GM23338 (cell line): ENCODE measurements at regions not wholly inside any gene's neighbourhood (a gene's known extent, or its start where the extent isn't known, plus 50 kb on each side); places are given as distances from the start of the nearest gene placed in this dataset.

ENCODE experiments used
- ATAC-seq: fragments of 200-7000 bp; cut with Tn5 transposase; 3 replicates; pipeline ENCODE4 v1.9.1; 2020
- DNase-seq: peaks from one replicate; pipeline ENCODE4 v3.0.0-alpha.2; 2015; ENCODE audit warnings: low spot score
- H2AFZ ChIP-seq: fragments of 200-600 bp; sonication (generic); 2 replicates; pipeline ENCODE4 v1.8.0; 2016; ENCODE audit warnings: antibody characterized with exemption, mild to moderate bottlenecking, moderate library complexity
- H3F3A ChIP-seq: fragments of 200-600 bp; sonication (generic); replicated peaks from 2 replicates; pipeline ENCODE4 v1.8.0; 2017; ENCODE audit warnings: antibody characterized with exemption, mixed run types, low read depth
- H3K27ac ChIP-seq: fragments of 200-600 bp; sonication (generic); 2 replicates; pipeline ENCODE4 v1.6.1; 2016; ENCODE audit warnings: low read depth
- H3K27me3 ChIP-seq: fragments of 200-600 bp; sonication (generic); 2 replicates; pipeline ENCODE4 v1.8.0; 2016; ENCODE audit warnings: mild to moderate bottlenecking, mixed run types, moderate library complexity; ENCODE audit not compliant: insufficient read depth
- H3K36me3 ChIP-seq: fragments of 200-600 bp; sonication (generic); 2 replicates; pipeline ENCODE4 v1.8.0; 2016; ENCODE audit warnings: mild to moderate bottlenecking; ENCODE audit not compliant: insufficient read depth
- H3K4me1 ChIP-seq: fragments of 200-600 bp; sonication (generic); 2 replicates; pipeline ENCODE4 v1.8.0; 2016; ENCODE audit warnings: mild to moderate bottlenecking, moderate library complexity; ENCODE audit not compliant: insufficient read depth
- H3K4me2 ChIP-seq: fragments of 200-600 bp; sonication (generic); 2 replicates; pipeline ENCODE4 v1.7.1; 2017; ENCODE audit warnings: mixed run types
- H3K4me3 ChIP-seq: fragments of 200-600 bp; sonication (generic); 2 replicates; pipeline ENCODE4 v1.6.1; 2016; ENCODE audit warnings: mixed run types
- H3K79me2 ChIP-seq: fragments of 200-600 bp; sonication (generic); replicated peaks from 2 replicates; pipeline ENCODE4 v1.8.0; 2017; ENCODE audit warnings: mild to moderate bottlenecking; ENCODE audit not compliant: insufficient read depth
- H3K9me2 ChIP-seq: fragments of 200-600 bp; sonication (generic); 2 replicates; pipeline ENCODE4 v1.8.0; 2017; ENCODE audit not compliant: insufficient read depth
- H4K20me1 ChIP-seq: fragments of 200-600 bp; sonication (generic); replicated peaks from 2 replicates; pipeline ENCODE4 v1.8.0; 2017; ENCODE audit warnings: mild to moderate bottlenecking; ENCODE audit not compliant: insufficient read depth
- H3K27ac Mint-ChIP-seq: 2 replicates; pipeline ENCODE4 v1.8.0; 2020; ENCODE audit warnings: inconsistent platforms, mild to moderate bottlenecking, moderate library complexity, mixed read lengths
- H3K27me3 Mint-ChIP-seq: 3 replicates; pipeline ENCODE4 v1.8.0; 2022; ENCODE audit warnings: low read depth, mild to moderate bottlenecking, moderate library complexity, mixed read lengths, inconsistent platforms; ENCODE audit not compliant: insufficient read depth, poor library complexity
- H3K36me3 Mint-ChIP-seq: 3 replicates; pipeline ENCODE4 v1.8.0; 2021; ENCODE audit warnings: low read depth, mild to moderate bottlenecking, inconsistent platforms, moderate library complexity, mixed read lengths
- H3K4me1 Mint-ChIP-seq: 3 replicates; pipeline ENCODE4 v1.8.0; 2020; ENCODE audit warnings: mild to moderate bottlenecking, inconsistent platforms, mixed read lengths
- H3K4me3 Mint-ChIP-seq: 3 replicates; pipeline ENCODE4 v1.8.0; 2021; ENCODE audit warnings: moderate library complexity, mild to moderate bottlenecking, inconsistent platforms, mixed read lengths
- H3K9me3 Mint-ChIP-seq: 3 replicates; pipeline ENCODE4 v1.8.0; 2020; ENCODE audit warnings: moderate library complexity, mild to moderate bottlenecking, inconsistent platforms, mixed read lengths
- CREB1 ChIP-seq: fragments of 250-450 bp; sonication (Bioruptor Pico); IDR thresholded peaks from 2 replicates; pipeline ENCODE4 v1.5.0; 2020; ENCODE audit warnings: low read depth, mild to moderate bottlenecking, moderate library complexity
- CTCF ChIP-seq, 2 experiments: fragments of 200-600 bp in 1 of 2; sonication (generic) in 1 of 2; conservative IDR thresholded peaks; 2 replicates each; pipeline versions ENCODE4 v1.5.1 to v1.6.1; 2016 to 2017; ENCODE audit warnings: antibody characterized with exemption in 2 of 2, low read depth in 2 of 2, mild to moderate bottlenecking in 2 of 2, moderate library complexity in 1 of 2
- ETS1 ChIP-seq: IDR thresholded peaks from 2 replicates; pipeline ENCODE4 v1.6.1; 2016; ENCODE audit warnings: antibody characterized with exemption
- EZH2 ChIP-seq: fragments of 200-600 bp; sonication (generic); IDR thresholded peaks from one replicate; pipeline ENCODE4 v1.8.0; 2017; ENCODE audit warnings: antibody characterized with exemption, mild to moderate bottlenecking, low read depth; ENCODE audit not compliant: unreplicated experiment
- EZH2phosphoT487 ChIP-seq: fragments of 200-600 bp; sonication (generic); IDR thresholded peaks from one replicate; pipeline ENCODE4 v1.8.1; 2018; ENCODE audit warnings: antibody characterized with exemption; ENCODE audit not compliant: unreplicated experiment
- JUNB ChIP-seq: IDR thresholded peaks from one replicate; pipeline ENCODE4 v1.6.1; 2016; ENCODE audit warnings: antibody characterized with exemption; ENCODE audit not compliant: unreplicated experiment
- NANOG ChIP-seq: IDR thresholded peaks from 2 replicates; pipeline ENCODE4 v1.6.1; 2016; ENCODE audit warnings: antibody characterized with exemption, borderline replicate concordance
- POLR2AphosphoS5 ChIP-seq: IDR thresholded peaks from 2 replicates; pipeline ENCODE4 v1.6.1; 2016; ENCODE audit warnings: antibody characterized with exemption, low read depth
- REST ChIP-seq: IDR thresholded peaks from one replicate; pipeline ENCODE4 v1.6.1; 2018; ENCODE audit warnings: antibody characterized with exemption; ENCODE audit not compliant: unreplicated experiment
- STAT1 ChIP-seq: IDR thresholded peaks from one replicate; pipeline ENCODE4 v1.6.1; 2016; ENCODE audit warnings: antibody characterized with exemption; ENCODE audit not compliant: unreplicated experiment
- ZNF114 ChIP-seq: fragments of 250-450 bp; sonication (Bioruptor Pico); IDR thresholded peaks from 2 replicates; pipeline ENCODE4 v1.5.0; 2020; ENCODE audit warnings: mild to moderate bottlenecking, moderate library complexity
- ZNF331 ChIP-seq: fragments of 250-450 bp; sonication (Bioruptor Pico); IDR thresholded peaks from 2 replicates; pipeline ENCODE4 v1.5.0; 2020; ENCODE audit warnings: low read depth, mild to moderate bottlenecking, moderate library complexity
- ZNF462 ChIP-seq: fragments of 250-450 bp; sonication (Bioruptor Pico); IDR thresholded peaks from 2 replicates; pipeline ENCODE4 v1.5.0; 2020; ENCODE audit warnings: mild to moderate bottlenecking, moderate library complexity

GRCh38 chr7:407721-408539 lies 111.7 kb downstream of the PDGFA start:
- H3K4me1 ChIP-seq, result no peaks in the 10 kb centered on the region
- H3K9me2 ChIP-seq, result no peaks in the 10 kb centered on the region
- ATAC-seq, result no peak
- H3F3A ChIP-seq, result no peaks in the 10 kb centered on the region
- no peak overlapping the region for H3K27ac Mint-ChIP-seq
- H3K4me2 ChIP-seq, result no peak overlapping the region
- H3K36me3 Mint-ChIP-seq, result no peaks in the 10 kb centered on the region
- no peak overlapping the region for H3K4me3 ChIP-seq
- no peaks in the 10 kb centered on the region for H3K9me3 Mint-ChIP-seq
- H3K4me1 Mint-ChIP-seq, result peaks cover 4% of the 10 kb centered on the region
- no peaks in the 10 kb centered on the region for H3K36me3 ChIP-seq
- H2AFZ ChIP-seq, result no peak overlapping the region
- DNase-seq, result no peak
- H3K27ac ChIP-seq, result no peak overlapping the region
- H3K79me2 ChIP-seq, result no peaks in the 10 kb centered on the region
- H3K27me3 ChIP-seq, result no peaks in the 10 kb centered on the region
- H3K27me3 Mint-ChIP-seq, result peaks cover 15% of the 10 kb centered on the region
- no peaks in the 10 kb centered on the region for H4K20me1 ChIP-seq
- TF ChIP-seq REST, result no peak
- TF ChIP-seq ETS1, result no peak
- TF ChIP-seq ZNF462 (CRISPR knock-in tag), result no peak
- no peak for TF ChIP-seq POLR2AphosphoS5
- TF ChIP-seq CREB1 (CRISPR knock-in tag), result no peak
- TF ChIP-seq CTCF (conservative IDR thresholded peaks at IDR 0.05; ENCODE audit: low read depth in 2 of 2), result no peak
- TF ChIP-seq NANOG, result no peak
- no peak for TF ChIP-seq ZNF114 (CRISPR knock-in tag)
- TF ChIP-seq EZH2phosphoT487, result no peak
- no peak for TF ChIP-seq STAT1
- TF ChIP-seq JUNB, result no peak
- TF ChIP-seq ZNF331 (CRISPR knock-in tag), result no peak
- TF ChIP-seq EZH2, result no peak
- H3K4me3 Mint-ChIP-seq, result no peak overlapping the region
